ENCODE measurements at regions not wholly inside any gene's neighbourhood (a gene's known extent, or its start where the extent isn't known, plus 50 kb on each side); places are given as distances from the start of the nearest gene placed in this dataset.

GRCh38 chr4:129189630-129190029 is 93.7 kb downstream of the C4orf33 start:
- H3K23ac ChIP-seq (ENCODE audit: low read length): no peak overlapping the region
- H3K18ac ChIP-seq (ENCODE audit: low read length): no peak overlapping the region

DNA sequence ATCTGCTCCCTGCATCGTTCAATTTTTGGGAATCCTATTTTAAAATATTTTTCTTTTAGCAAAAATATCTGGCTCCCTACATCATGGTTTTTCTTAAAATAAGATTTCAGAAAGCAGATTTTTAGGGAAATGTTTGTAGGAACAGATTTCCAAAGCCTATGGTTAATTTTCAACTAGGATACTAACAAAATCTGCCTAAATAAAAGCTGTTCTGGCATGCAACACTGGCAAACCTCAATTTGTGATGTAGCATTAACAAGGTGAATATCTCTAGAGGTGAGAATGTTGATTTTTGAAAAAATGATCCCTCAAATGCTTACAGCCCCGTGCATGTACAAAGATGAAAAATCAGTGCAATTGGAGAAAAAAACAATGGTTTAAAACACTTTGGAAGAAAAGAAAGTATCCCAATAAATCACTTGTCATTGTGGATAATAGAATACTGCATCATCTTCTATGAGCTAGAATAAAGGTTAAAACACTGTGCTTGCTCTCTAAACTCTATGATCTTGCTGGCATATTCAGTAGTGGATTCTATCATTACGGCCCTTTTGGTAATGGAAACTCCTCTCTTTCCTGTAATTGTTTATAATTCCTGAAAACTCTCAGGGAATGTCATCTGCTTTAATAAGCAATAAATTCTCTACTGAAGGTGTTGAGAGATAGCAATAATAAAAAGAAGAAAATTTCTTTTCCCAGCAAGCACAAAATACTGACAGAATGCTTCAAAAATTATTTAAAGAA is 97.6 kb downstream of the C4orf33 start:
- Histone ChIP-seq H3K36me3 (ENCODE audit: control insufficient read depth in 1 of 2, insufficient read depth in 2 of 2, low read length in 2 of 2) (no peaks in the 10 kb centered on the region), H3K4me1 (ENCODE audit: control insufficient read depth in 1 of 2, insufficient read depth in 2 of 2, low read length in 2 of 2) (no peaks in the 10 kb centered on the region), H2BK120ac (ENCODE audit: insufficient read depth, low read length, poor library complexity) (no peak overlapping the region), H3K4me2 (ENCODE audit: low read length) (no peak overlapping the region), H3K4ac (ENCODE audit: low read depth, low read length) (no peak overlapping the region), H2AFZ (ENCODE audit: insufficient read depth, low read length, poor library complexity) (no peak overlapping the region), H3K9me3 (ENCODE audit: insufficient read depth, low read depth, low read length) (no peaks in the 10 kb centered on the region), H3K9ac (ENCODE audit: low read length) (no peak overlapping the region), H3K14ac (ENCODE audit: low read length) (no peak overlapping the region), H4K12ac (ENCODE audit: low read depth, low read length) (no peak overlapping the region), H3K4me3 (ENCODE audit: low read depth, low read length) (no peak overlapping the region), H4K8ac (ENCODE audit: low read depth, low read length) (no peak overlapping the region), H3K79me1 (ENCODE audit: low read length) (no peaks in the 10 kb centered on the region), H4K91ac (ENCODE audit: low read depth, low read length) (no peak overlapping the region), H2BK5ac (ENCODE audit: low read depth, low read length, poor library complexity) (no peak overlapping the region), H3K18ac (ENCODE audit: low read length) (no peak overlapping the region), H3K79me2 (ENCODE audit: control insufficient read depth, insufficient read depth, low read length, poor library complexity) (no peaks in the 10 kb centered on the region), H2AK5ac (ENCODE audit: low read length) (no peak overlapping the region), H3K27ac (ENCODE audit: low read depth, low read length) (no peak overlapping the region), H3K27me3 (ENCODE audit: insufficient read depth, low read length) (no peaks in the 10 kb centered on the region), H3K23ac (ENCODE audit: low read length) (no peak overlapping the region), H2BK12ac (ENCODE audit: low read length) (no peak overlapping the region)
- no peak for DNase-seq
- no CpG with 5 or more reads among the region's 3 CpGs for WGBS (ENCODE audit: extremely low coverage, insufficient coverage, insufficient read length)

More at GRCh38 chr4:129189630-129190029, 93.7 kb downstream of the C4orf33 start:
- Histone ChIP-seq H3K79me1 (ENCODE audit: low read length) (no peaks in the 10 kb centered on the region), H2AFZ (ENCODE audit: insufficient read depth, low read length, poor library complexity) (no peak overlapping the region), H3K4ac (ENCODE audit: low read depth, low read length) (no peak overlapping the region), H3K4me3 (ENCODE audit: low read depth, low read length) (no peak overlapping the region), H3K14ac (ENCODE audit: low read length) (no peak overlapping the region), H4K8ac (ENCODE audit: low read depth, low read length) (no peak overlapping the region), H3K9me3 (ENCODE audit: insufficient read depth, low read depth, low read length) (no peaks in the 10 kb centered on the region), H2BK5ac (ENCODE audit: low read depth, low read length, poor library complexity) (no peak overlapping the region), H3K79me2 (ENCODE audit: control insufficient read depth, insufficient read depth, low read length, poor library complexity) (no peaks in the 10 kb centered on the region), H3K27me3 (ENCODE audit: insufficient read depth, low read length) (no peaks in the 10 kb centered on the region), H3K9ac (ENCODE audit: low read length) (no peak overlapping the region), H3K4me2 (ENCODE audit: low read length) (no peak overlapping the region), H3K36me3 (ENCODE audit: control insufficient read depth in 1 of 2, insufficient read depth in 2 of 2, low read length in 2 of 2) (no peaks in the 10 kb centered on the region), H2BK120ac (ENCODE audit: insufficient read depth, low read length, poor library complexity) (no peak overlapping the region), H3K4me1 (ENCODE audit: control insufficient read depth in 1 of 2, insufficient read depth in 2 of 2, low read length in 2 of 2) (no peaks in the 10 kb centered on the region), H4K91ac (ENCODE audit: low read depth, low read length) (no peak overlapping the region), H2BK12ac (ENCODE audit: low read length) (no peak overlapping the region), H4K12ac (ENCODE audit: low read depth, low read length) (no peak overlapping the region), H2AK5ac (ENCODE audit: low read length) (no peak overlapping the region), H3K27ac (ENCODE audit: low read depth, low read length) (no peak overlapping the region)
- WGBS (ENCODE audit: extremely low coverage, insufficient coverage, insufficient read length): no CpG with 5 or more reads among the region's 4 CpGs
- DNase-seq: no peak

GRCh38 chr4:129208481-129208880 is 112.5 kb downstream of the C4orf33 start:
- Histone ChIP-seq H4K8ac (ENCODE audit: low read depth, low read length) (no peak overlapping the region), H3K9ac (ENCODE audit: low read length) (peak overlapping the region; percentile 58), H2BK12ac (ENCODE audit: low read length) (no peak overlapping the region), H3K36me3 (ENCODE audit: control insufficient read depth in 1 of 2, insufficient read depth in 2 of 2, low read length in 2 of 2) (no peaks in the 10 kb centered on the region), H3K79me1 (ENCODE audit: low read length) (no peaks in the 10 kb centered on the region), H3K79me2 (ENCODE audit: control insufficient read depth, insufficient read depth, low read length, poor library complexity) (no peaks in the 10 kb centered on the region), H4K12ac (ENCODE audit: low read depth, low read length) (no peak overlapping the region), H3K4me1 (ENCODE audit: control insufficient read depth in 1 of 2, insufficient read depth in 2 of 2, low read length in 2 of 2) (no peaks in the 10 kb centered on the region), H3K4me3 (ENCODE audit: low read depth, low read length) (no peak overlapping the region), H2AK5ac (ENCODE audit: low read length) (no peak overlapping the region), H3K18ac (ENCODE audit: low read length) (no peak overlapping the region), H3K27me3 (ENCODE audit: insufficient read depth, low read length) (no peaks in the 10 kb centered on the region), H3K4ac (ENCODE audit: low read depth, low read length) (no peak overlapping the region), H3K27ac (ENCODE audit: low read depth, low read length) (no peak overlapping the region), H3K9me3 (ENCODE audit: insufficient read depth, low read depth, low read length) (no peaks in the 10 kb centered on the region), H3K23ac (ENCODE audit: low read length) (no peak overlapping the region), H3K14ac (ENCODE audit: low read length) (no peak overlapping the region), H2AFZ (ENCODE audit: insufficient read depth, low read length, poor library complexity) (no peak overlapping the region), H4K91ac (ENCODE audit: low read depth, low read length) (no peak overlapping the region), H2BK5ac (ENCODE audit: low read depth, low read length, poor library complexity) (no peak overlapping the region), H2BK120ac (ENCODE audit: insufficient read depth, low read length, poor library complexity) (no peak overlapping the region), H3K4me2 (ENCODE audit: low read length) (no peak overlapping the region)
- WGBS (ENCODE audit: extremely low coverage, insufficient coverage, insufficient read length): no CpG with 5 or more reads among the region's 3 CpGs
- no peak for DNase-seq

DNA sequence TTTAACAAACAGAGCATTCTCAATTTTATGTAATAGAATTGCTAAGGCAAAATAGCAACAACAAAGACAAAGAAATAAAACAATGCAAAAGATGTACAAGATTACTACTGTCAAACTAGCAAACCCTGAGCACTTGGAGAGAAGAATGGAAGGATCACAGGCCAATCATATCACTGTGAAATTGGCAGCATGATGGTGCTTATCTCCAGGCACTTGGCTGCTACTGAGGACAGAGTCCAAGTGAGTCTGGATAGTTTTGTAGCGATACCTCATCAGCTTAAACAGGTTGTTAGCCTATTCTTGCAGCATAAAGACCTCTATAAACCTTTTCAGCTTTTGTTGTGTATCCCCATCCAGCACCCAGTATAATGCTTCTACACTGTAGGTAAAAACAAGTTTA is 117.7 kb downstream of the C4orf33 start:
- H2AFZ ChIP-seq (ENCODE audit: insufficient read depth, low read length, poor library complexity): no peak overlapping the region
- no CpG with 5 or more reads among the region's 1 CpG for WGBS (ENCODE audit: extremely low coverage, insufficient coverage, insufficient read length)

More for the DNA sequence above, 117.7 kb downstream of the C4orf33 start:
- Histone ChIP-seq H3K4ac (ENCODE audit: low read depth, low read length) (no peak overlapping the region), H3K23ac (ENCODE audit: low read length) (no peak overlapping the region), H4K12ac (ENCODE audit: low read depth, low read length) (no peak overlapping the region), H3K79me2 (ENCODE audit: control insufficient read depth, insufficient read depth, low read length, poor library complexity) (no peaks in the 10 kb centered on the region), H3K27me3 (ENCODE audit: insufficient read depth, low read length) (no peaks in the 10 kb centered on the region), H2BK5ac (ENCODE audit: low read depth, low read length, poor library complexity) (no peak overlapping the region), H3K9ac (ENCODE audit: low read length) (no peak overlapping the region), H4K8ac (ENCODE audit: low read depth, low read length) (no peak overlapping the region), H3K27ac (ENCODE audit: low read depth, low read length) (no peak overlapping the region), H2BK120ac (ENCODE audit: insufficient read depth, low read length, poor library complexity) (no peak overlapping the region), H3K18ac (ENCODE audit: low read length) (no peak overlapping the region), H3K79me1 (ENCODE audit: low read length) (no peaks in the 10 kb centered on the region), H3K4me1 (ENCODE audit: control insufficient read depth in 1 of 2, insufficient read depth in 2 of 2, low read length in 2 of 2) (no peaks in the 10 kb centered on the region), H2AK5ac (ENCODE audit: low read length) (no peak overlapping the region), H3K4me2 (ENCODE audit: low read length) (no peak overlapping the region), H2BK12ac (ENCODE audit: low read length) (no peak overlapping the region), H3K14ac (ENCODE audit: low read length) (no peak overlapping the region), H3K4me3 (ENCODE audit: low read depth, low read length) (no peak overlapping the region), H4K91ac (ENCODE audit: low read depth, low read length) (no peak overlapping the region), H3K9me3 (ENCODE audit: insufficient read depth, low read depth, low read length) (no peaks in the 10 kb centered on the region), H3K36me3 (ENCODE audit: control insufficient read depth in 1 of 2, insufficient read depth in 2 of 2, low read length in 2 of 2) (no peaks in the 10 kb centered on the region)
- no peak for DNase-seq
